ENCODE measurements at regions not wholly inside any gene's neighbourhood (a gene's known extent, or its start where the extent isn't known, plus 50 kb on each side); places are given as distances from the start of the nearest gene placed in this dataset.

DNA sequence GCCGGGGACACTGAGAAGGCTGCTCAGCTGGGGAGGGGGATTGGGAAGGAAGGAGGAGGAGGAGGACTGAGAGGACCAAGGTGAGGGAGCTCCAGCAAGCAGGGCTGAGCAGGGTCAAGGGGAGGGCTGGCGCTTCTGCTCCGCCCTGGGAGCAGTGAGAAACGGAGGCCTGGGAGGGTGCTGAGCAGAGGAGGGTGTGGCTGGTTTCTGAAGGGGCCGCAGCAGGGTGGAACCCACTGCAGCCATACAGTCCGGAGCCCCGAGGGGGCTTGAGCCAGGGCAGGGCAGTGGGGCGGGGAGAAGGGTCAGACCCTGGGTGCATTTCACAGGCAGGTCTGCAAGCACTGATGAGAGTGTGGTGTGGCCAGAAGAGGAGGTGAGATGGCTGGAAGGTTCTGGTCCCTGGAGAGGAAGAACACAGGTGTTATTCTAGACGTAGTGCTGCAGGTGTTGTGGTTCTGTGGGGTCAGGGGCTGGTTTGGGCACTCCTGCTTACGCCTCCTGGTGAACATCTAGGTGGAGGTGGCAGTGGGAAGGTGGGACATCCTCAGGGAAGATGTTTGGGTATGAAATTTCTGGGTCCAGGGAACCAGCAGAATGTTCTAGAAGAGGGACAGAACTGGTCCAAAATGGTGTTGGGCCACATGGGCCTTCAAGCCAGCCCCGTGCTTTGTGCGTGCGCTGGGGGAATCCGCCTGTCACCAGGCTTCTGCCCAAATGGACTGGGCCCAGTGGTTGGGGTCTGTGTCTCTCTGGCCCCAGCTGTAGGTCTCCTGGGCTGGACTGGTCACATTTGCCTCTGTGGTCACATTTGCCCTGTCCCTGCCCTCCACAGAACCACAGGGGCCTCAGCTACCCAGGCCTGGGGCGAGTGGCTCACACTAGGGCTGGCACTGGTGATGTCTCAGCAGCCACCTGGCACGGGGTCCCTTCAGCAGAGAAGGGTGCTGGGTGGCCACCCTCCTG, 714.7 kb downstream of the BRD1 start:
- TF ChIP-seq, protein P1, sequence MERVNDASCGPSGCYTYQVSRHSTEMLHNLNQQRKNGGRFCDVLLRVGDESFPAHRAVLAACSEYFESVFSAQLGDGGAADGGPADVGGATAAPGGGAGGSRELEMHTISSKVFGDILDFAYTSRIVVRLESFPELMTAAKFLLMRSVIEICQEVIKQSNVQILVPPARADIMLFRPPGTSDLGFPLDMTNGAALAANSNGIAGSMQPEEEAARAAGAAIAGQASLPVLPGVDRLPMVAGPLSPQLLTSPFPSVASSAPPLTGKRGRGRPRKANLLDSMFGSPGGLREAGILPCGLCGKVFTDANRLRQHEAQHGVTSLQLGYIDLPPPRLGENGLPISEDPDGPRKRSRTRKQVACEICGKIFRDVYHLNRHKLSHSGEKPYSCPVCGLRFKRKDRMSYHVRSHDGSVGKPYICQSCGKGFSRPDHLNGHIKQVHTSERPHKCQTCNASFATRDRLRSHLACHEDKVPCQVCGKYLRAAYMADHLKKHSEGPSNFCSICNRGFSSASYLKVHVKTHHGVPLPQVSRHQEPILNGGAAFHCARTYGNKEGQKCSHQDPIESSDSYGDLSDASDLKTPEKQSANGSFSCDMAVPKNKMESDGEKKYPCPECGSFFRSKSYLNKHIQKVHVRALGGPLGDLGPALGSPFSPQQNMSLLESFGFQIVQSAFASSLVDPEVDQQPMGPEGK (CRISPR knock-in tag; IDR thresholded peaks at IDR 0.05; ENCODE audit: borderline replicate concordance) = no peak
- TF ChIP-seq TCF4 (CRISPR knock-in tag; IDR thresholded peaks at IDR 0.05; ENCODE audit: borderline replicate concordance) = no peak
- TF ChIP-seq ZFP3 (CRISPR knock-in tag; IDR thresholded peaks at IDR 0.05) = no peak

Measured in SK-N-SH treated with all-trans-retinoic acid at 6 μM for 48 hours (cell line).